Ovary (tissue), 7 donors: ENCODE measurements at regions not wholly inside any gene's neighbourhood (a gene's known extent, or its start where the extent isn't known, plus 50 kb on each side); places are given as distances from the start of the nearest gene placed in this dataset.

Experiments
- DNase-seq, 5 donors: peaks; one replicate each; pipeline ENCODE4 v3.0.0-alpha.2; 2019 to 2020
- H3K27ac ChIP-seq, 2 donors: fragments of 200-600 bp; one replicate each; pipeline versions ENCODE4 v1.5.1 to v1.8.0; 2019 to 2022
- H3K27me3 ChIP-seq: fragments of 200-600 bp; one replicate; pipeline ENCODE4 v1.8.0; 2022
- H3K36me3 ChIP-seq: fragments of 200-600 bp; sonication (generic); one replicate; pipeline ENCODE4 v1.5.1; 2019
- H3K4me1 ChIP-seq: one replicate; pipeline ENCODE4 v1.8.1; 2013; ENCODE audit warnings: mild to moderate bottlenecking, moderate library complexity; ENCODE audit not compliant: insufficient read depth
- H3K4me3 ChIP-seq: fragments of 200-600 bp; sonication (generic); one replicate; pipeline ENCODE4 v1.5.1; 2017
- H3K9me3 ChIP-seq, 2 donors: fragments of 200-600 bp in 1 of 2; sonication (generic) in 1 of 2; one replicate each; pipeline versions ENCODE4 v1.5.1 to v1.8.1; 2013 to 2019; ENCODE audit warnings: mild to moderate bottlenecking in 1 of 2, moderate library complexity in 1 of 2
- EP300 ChIP-seq: sonication (generic); formaldehyde crosslinking; IDR thresholded peaks from one replicate; pipeline ENCODE4 v1.6.1; 2017; ENCODE audit warnings: antibody characterized with exemption
- POLR2A ChIP-seq: fragments of 450-650 bp; IDR thresholded peaks from one replicate; pipeline ENCODE4 v1.6.1; 2017; ENCODE audit warnings: antibody characterized with exemption, mild to moderate bottlenecking, moderate library complexity
- WGBS, 3 donors: extraction: QIAGEN DNeasy Blood & Tissue Kit in 1 of 3; methylation state at CpG; one replicate each; pipeline versions ENCODE4 v1.1.5 to v1.1.7; 2013 to 2017; 5-methylcytosine and 5-hydroxymethylcytosine counted together
- intact Hi-C, 4 donors: fragments of 100-400 bp; cut with DNase I; formaldehyde crosslinking; loops; one replicate each; pipeline versions ENCODE4 v1.11.0 to v1.15.1; 2022 to 2023
- TF ChIP-seq, protein P1 (sequence below), 3 donors: fragments of 450-650 bp in 2 of 3; fragments of 200-600 bp in 1 of 3; IDR thresholded peaks; one replicate each; pipeline versions ENCODE4 v1.5.1 to v1.8.0; 2016 to 2022; ENCODE audit warnings: antibody characterized with exemption in 3 of 3, mild to moderate bottlenecking in 1 of 3
- donor health status: DM: no; HTN: no; CAD: no; lungs with moderate emphysema.
- donor health status: DM: no; HTN: no; CAD: no.
- donor health status: Bipolar disorder and iron deficiency.
- donor health status: DM: no; HTN: no; CAD: no.
- donor health status: DM: yes; HTN: yes; CAD: no.

- intact Hi-C loops, result no loop called here
- Histone ChIP-seq H3K9me3 (no peaks in the 10 kb centered on the region), H3K4me3 (no peak overlapping the region), H3K4me1 (no peaks in the 10 kb centered on the region), H3K36me3 (no peaks in the 10 kb centered on the region), H3K27ac (no peak overlapping the region), H3K27me3 (no peaks in the 10 kb centered on the region)
- WGBS, 3 donors, result 71 to 88% (median 78%) methylated on average over 2 of the region's 2 CpGs
- no peak for DNase-seq
- TF ChIP-seq POLR2A, result no peak
- no peak for TF ChIP-seq EP300
- TF ChIP-seq, protein P1, sequence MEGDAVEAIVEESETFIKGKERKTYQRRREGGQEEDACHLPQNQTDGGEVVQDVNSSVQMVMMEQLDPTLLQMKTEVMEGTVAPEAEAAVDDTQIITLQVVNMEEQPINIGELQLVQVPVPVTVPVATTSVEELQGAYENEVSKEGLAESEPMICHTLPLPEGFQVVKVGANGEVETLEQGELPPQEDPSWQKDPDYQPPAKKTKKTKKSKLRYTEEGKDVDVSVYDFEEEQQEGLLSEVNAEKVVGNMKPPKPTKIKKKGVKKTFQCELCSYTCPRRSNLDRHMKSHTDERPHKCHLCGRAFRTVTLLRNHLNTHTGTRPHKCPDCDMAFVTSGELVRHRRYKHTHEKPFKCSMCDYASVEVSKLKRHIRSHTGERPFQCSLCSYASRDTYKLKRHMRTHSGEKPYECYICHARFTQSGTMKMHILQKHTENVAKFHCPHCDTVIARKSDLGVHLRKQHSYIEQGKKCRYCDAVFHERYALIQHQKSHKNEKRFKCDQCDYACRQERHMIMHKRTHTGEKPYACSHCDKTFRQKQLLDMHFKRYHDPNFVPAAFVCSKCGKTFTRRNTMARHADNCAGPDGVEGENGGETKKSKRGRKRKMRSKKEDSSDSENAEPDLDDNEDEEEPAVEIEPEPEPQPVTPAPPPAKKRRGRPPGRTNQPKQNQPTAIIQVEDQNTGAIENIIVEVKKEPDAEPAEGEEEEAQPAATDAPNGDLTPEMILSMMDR (IDR thresholded peaks at IDR 0.05), result no peak
Measured at GRCh38 chr4:38500433-38500832, 163.6 kb upstream of the KLF3 start.

GRCh38 chr4:38501698-38502097 is 162.3 kb upstream of the KLF3 start:
- TF ChIP-seq POLR2A, result no peak
- TF ChIP-seq, protein P1 (IDR thresholded peaks at IDR 0.05), result no peak
- TF ChIP-seq EP300, result no peak
- Histone ChIP-seq H3K4me3 (no peak overlapping the region), H3K9me3 (no peaks in the 10 kb centered on the region), H3K27me3 (no peaks in the 10 kb centered on the region), H3K4me1 (no peaks in the 10 kb centered on the region), H3K27ac (no peak overlapping the region), H3K36me3 (no peaks in the 10 kb centered on the region)
- DNase-seq, result no peak
- intact Hi-C loops, result no loop called here
- WGBS, 3 donors, result 85 to 89% (median 88%) methylated on average over 2 of the region's 2 CpGs

DNA sequence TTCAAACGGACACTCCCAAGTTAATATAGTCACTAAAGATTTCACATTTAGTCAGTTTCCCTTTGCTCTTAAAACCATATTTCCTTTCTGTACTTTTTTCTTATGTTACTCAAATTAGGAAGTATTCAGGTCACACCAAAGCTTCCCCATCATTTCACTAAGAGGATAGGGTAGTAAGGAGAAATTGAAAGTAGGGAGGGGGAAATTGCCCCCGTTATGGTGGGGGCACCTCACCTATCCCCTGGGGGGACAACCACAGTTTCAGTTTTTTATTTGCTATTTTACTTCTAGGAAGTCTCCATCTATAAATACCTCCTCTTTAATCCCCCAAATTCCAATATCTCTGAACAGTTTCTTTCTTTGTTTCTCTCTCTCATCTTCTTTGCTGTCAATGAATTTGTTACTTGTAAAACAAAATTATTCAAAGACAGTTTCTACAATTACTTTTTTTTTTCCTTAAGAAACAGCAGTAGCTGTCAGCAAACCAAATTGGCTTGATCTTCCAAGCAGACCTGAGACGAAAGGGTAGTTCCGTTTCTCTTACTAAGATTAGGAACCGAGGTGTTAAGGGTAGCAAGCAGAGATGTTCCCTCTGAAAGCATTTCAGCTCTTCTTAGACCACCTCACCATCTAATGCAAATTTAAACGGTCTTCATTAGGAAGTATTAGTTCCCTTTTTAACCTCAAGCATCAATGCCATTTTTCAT is 160.2 kb upstream of the KLF3 start:
- H3K9me3 ChIP-seq, result no peaks in the 10 kb centered on the region
- H3K27me3 ChIP-seq, result no peaks in the 10 kb centered on the region
- intact Hi-C loops, result no loop called here
- H3K4me3 ChIP-seq, result no peak overlapping the region
- 84 to 87% (median 87%) methylated on average over 6 of the region's 6 CpGs for WGBS, 3 donors
- DNase-seq, result no peak
- no peak for TF ChIP-seq EP300
- TF ChIP-seq, protein P1 (IDR thresholded peaks at IDR 0.05), result no peak
- TF ChIP-seq POLR2A, result no peak
- H3K4me1 ChIP-seq, result no peaks in the 10 kb centered on the region
- H3K27ac ChIP-seq, result no peak overlapping the region
- no peaks in the 10 kb centered on the region for H3K36me3 ChIP-seq

- Histone ChIP-seq H3K4me1 (no peaks in the 10 kb centered on the region), H3K36me3 (no peaks in the 10 kb centered on the region), H3K9me3 (no peaks in the 10 kb centered on the region), H3K27me3 (no peaks in the 10 kb centered on the region), H3K4me3 (no peak overlapping the region), H3K27ac (no peak overlapping the region)
- TF ChIP-seq EP300 (no peak), POLR2A (no peak)
- TF ChIP-seq, protein P1 (IDR thresholded peaks at IDR 0.05), result no peak
- no peak for DNase-seq
- WGBS, 3 donors, result 95 to 98% (median 97%) methylated on average over 2 of the region's 2 CpGs
- intact Hi-C loops, result no loop called here
Measured at GRCh38 chr4:38504396-38504715, 159.6 kb upstream of the KLF3 start.
